HepG2 (cell line): ENCODE measurements at regions not wholly inside any gene's neighbourhood (a gene's known extent, or its start where the extent isn't known, plus 50 kb on each side); places are given as distances from the start of the nearest gene placed in this dataset.

ENCODE experiments used
- ATAC-seq: fragments of 200-7000 bp; cut with Tn5 transposase; 3 replicates; pipeline ENCODE4 v1.9.1; 2020; ENCODE audit warnings: mild to moderate bottlenecking, moderate library complexity
- BruUV-seq: library from RNA; stranded (reverse); fragments of 400-500 nt; replicated peaks from 2 replicates; lab custom pipeline; 2021; lab: Mats Ljungman, UMichigan
- CTCF ChIA-PET: fragments of 300-600 bp; formaldehyde crosslinking; extraction: SDS; loops from one replicate; lab custom pipeline; 2021; ENCODE audit warnings: low total read pairs, inconsistent platforms, low intra/inter-chr PET ratio; lab: Yijun Ruan, JAX
- POLR2A ChIA-PET: fragments of 350-600 bp; sonication (Branson Sonifier 250); formaldehyde crosslinking; loops from one replicate; lab custom pipeline; 2020; ENCODE audit warnings: antibody characterized with exemption, inconsistent platforms; lab: Yijun Ruan, JAX
- DNase-seq: peaks from one replicate; pipeline ENCODE4 v3.0.0-alpha.2; 2015; ENCODE audit warnings: low spot score
- FAIRE-seq: peaks from 3 replicates; lab custom pipeline; 2011; peaks lifted over from hg19 to GRCh38; lab: Jason Lieb, UNC
- H2AFZ ChIP-seq: one replicate; pipeline ENCODE4 v1.6.1; 2011; ENCODE audit warnings: low read length, inconsistent platforms
- H3K27ac ChIP-seq: fragments of 300-600 bp; 3 replicates; pipeline ENCODE4 v1.8.0; 2011; ENCODE audit warnings: mixed run types, mild to moderate bottlenecking, mixed read lengths, low read length, inconsistent platforms; ENCODE audit not compliant: insufficient read depth; ENCODE audit errors: extremely low read length
- H3K27me3 ChIP-seq, 2 experiments: fragments of 200-600 bp in 1 of 2; 2 replicates in 1 of 2; 3 replicates in 1 of 2; pipeline versions ENCODE4 v1.6.0 to v1.8.0; 2011; ENCODE audit warnings: low read length in 2 of 2, mild to moderate bottlenecking in 2 of 2, moderate library complexity in 2 of 2, inconsistent platforms in 1 of 2; ENCODE audit not compliant: insufficient read depth in 2 of 2, control insufficient read depth in 1 of 2
- H3K36me3 ChIP-seq, 2 experiments: fragments of 200-600 bp in 1 of 2; replicated peaks in 1 of 2; 2 replicates in 1 of 2; 3 replicates in 1 of 2; pipeline versions ENCODE4 v1.5.1 to v1.8.0; 2011; ENCODE audit warnings: low read length in 2 of 2, inconsistent platforms in 1 of 2; ENCODE audit not compliant: insufficient read depth in 2 of 2, control insufficient read depth in 1 of 2
- H3K4me1 ChIP-seq: 2 replicates; pipeline ENCODE4 v1.5.1; 2012; ENCODE audit warnings: low read length, inconsistent platforms; ENCODE audit not compliant: insufficient read depth
- H3K4me2 ChIP-seq: 2 replicates; pipeline ENCODE4 v1.6.0; 2011; ENCODE audit warnings: low read depth, low read length, inconsistent platforms
- H3K4me3 ChIP-seq, 3 experiments: fragments of 200-600 bp in 1 of 3; sonication (generic), shearing (Covaris generic) in 1 of 3; replicated peaks in 1 of 3; 2 replicates each; pipeline ENCODE4 v1.5.1; 2011 to 2016; ENCODE audit warnings: low read length in 3 of 3, inconsistent platforms in 2 of 3, low read depth in 2 of 3, mild to moderate bottlenecking in 2 of 3, control low read depth in 1 of 3, mixed read lengths in 1 of 3; ENCODE audit not compliant: insufficient read depth in 1 of 3
- H3K79me2 ChIP-seq: one replicate; pipeline ENCODE4 v1.6.1; 2011; ENCODE audit warnings: low read length, inconsistent platforms; ENCODE audit not compliant: insufficient read depth
- H3K9ac ChIP-seq: 2 replicates; pipeline ENCODE4 v1.6.0; 2011; ENCODE audit warnings: mild to moderate bottlenecking, low read depth, low read length, inconsistent platforms; ENCODE audit not compliant: insufficient read depth
- H3K9me3 ChIP-seq: 2 replicates; pipeline ENCODE4 v1.5.1; 2012; ENCODE audit warnings: mild to moderate bottlenecking, low read length
- H4K20me1 ChIP-seq: 2 replicates; pipeline ENCODE4 v1.6.0; 2011; ENCODE audit warnings: inconsistent platforms, mild to moderate bottlenecking, low read length, moderate library complexity; ENCODE audit not compliant: insufficient read depth
- ZNF160 ChIP-seq: sonication (generic); formaldehyde crosslinking; IDR thresholded peaks from 2 replicates; pipeline ENCODE4 v1.8.0; 2022; ENCODE audit warnings: mild to moderate bottlenecking, inconsistent platforms, missing genetic modification reagents
- ZNF557 ChIP-seq: sonication (generic); formaldehyde crosslinking; IDR thresholded peaks from 2 replicates; pipeline ENCODE4 v1.4.0; 2020; ENCODE audit warnings: missing genetic modification reagents
- ZNF782 ChIP-seq: sonication (generic); formaldehyde crosslinking; IDR thresholded peaks from 2 replicates; pipeline ENCODE4 v1.4.0; 2020; ENCODE audit warnings: missing genetic modification reagents, mild to moderate bottlenecking, borderline replicate concordance
- WGBS: methylation state at CpG from one replicate; pipeline ENCODE4 v1.1.6; 2017; ENCODE audit warnings: low lambda C conversion rate; 5-methylcytosine and 5-hydroxymethylcytosine counted together
- in situ Hi-C: cut with HindIII; loops from 2 replicates; pipeline ENCODE4 v1.10.0; 2017; ENCODE audit warnings: low pct_unique_long_range_greater_than_20kb; ENCODE audit not compliant: extremely low pct_ligation_motif_present
- intact Hi-C: fragments of 100-400 bp; cut with micrococcal nuclease; formaldehyde crosslinking; loops from one replicate; pipeline ENCODE4 v1.10.0; 2022; ENCODE audit not compliant: unreplicated experiment

GRCh38 chr10:23571884-23572283 is 133.0 kb downstream of the OTUD1 start:
- no peak for FAIRE-seq
- POLR2A ChIA-PET, result no interaction called here

DNA sequence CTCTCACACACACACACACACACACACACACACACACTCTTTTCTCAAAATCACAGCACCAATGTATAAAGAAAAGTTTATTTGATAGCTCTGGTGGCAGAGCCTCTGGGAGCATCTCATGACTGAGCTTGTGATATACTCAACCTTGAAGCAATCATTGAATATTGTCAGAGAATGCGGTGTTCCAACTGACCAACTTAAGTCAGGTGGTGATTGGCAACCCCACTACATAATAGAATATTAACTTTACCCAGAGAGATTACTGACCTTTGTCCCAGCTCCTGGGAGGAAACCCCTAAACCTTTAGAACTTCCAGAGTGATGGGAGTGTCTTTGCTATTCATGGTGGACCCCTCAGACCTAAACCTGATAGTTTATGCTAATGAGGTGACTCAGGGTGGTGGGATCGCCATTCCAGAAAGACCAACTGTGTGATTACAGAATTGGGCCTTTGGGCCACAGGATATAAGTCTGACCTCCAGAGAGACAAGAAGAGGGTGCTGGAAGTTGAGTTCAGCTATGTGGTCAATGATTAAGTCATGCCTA is 143.1 kb downstream of the OTUD1 start:
- H3K9ac ChIP-seq, result no peak overlapping the region
- no TSS peak for BruUV-seq
- no peaks in the 10 kb centered on the region for H3K4me1 ChIP-seq
- ATAC-seq (no peak), FAIRE-seq (no peak), DNase-seq (no peak)
- no peak overlapping the region for H3K27ac ChIP-seq
- no peak overlapping the region for H3K4me2 ChIP-seq
- in situ Hi-C loops, result no loop called here
- H4K20me1 ChIP-seq, result no peaks in the 10 kb centered on the region
- intact Hi-C loops, result no loop called here
- no peak overlapping the region for H2AFZ ChIP-seq
- H3K9me3 ChIP-seq, result no peaks in the 10 kb centered on the region
- H3K4me3 ChIP-seq, result no peak overlapping the region
- POLR2A ChIA-PET, result no interaction called here
- no peaks in the 10 kb centered on the region for H3K79me2 ChIP-seq
- WGBS, result 5% methylated on average over 2 of the region's 2 CpGs
- no peaks in the 10 kb centered on the region for H3K36me3 ChIP-seq
- no peaks in the 10 kb centered on the region; a peak in 1 of 5 replicates for H3K27me3 ChIP-seq
- CTCF ChIA-PET, result no interaction called here
- no peak for TF ChIP-seq ZNF782
- TF ChIP-seq, all 625 proteins: peak for 0

More at GRCh38 chr10:23571884-23572283, 133.0 kb downstream of the OTUD1 start:
- Histone ChIP-seq H3K4me2 (no peak overlapping the region), H3K9ac (no peak overlapping the region), H3K27me3 (no peaks in the 10 kb centered on the region; a peak in 1 of 5 replicates), H3K27ac (no peak overlapping the region), H2AFZ (no peak overlapping the region), H3K9me3 (peaks cover 21% of the 10 kb centered on the region), H3K4me3 (no peak overlapping the region), H3K36me3 (no peaks in the 10 kb centered on the region), H3K4me1 (no peaks in the 10 kb centered on the region), H3K79me2 (no peaks in the 10 kb centered on the region), H4K20me1 (no peaks in the 10 kb centered on the region)
- DNase-seq (no peak), ATAC-seq (no peak)
- BruUV-seq, result no TSS peak
- intact Hi-C loops (no loop called here), in situ Hi-C loops (no loop called here)
- CTCF ChIA-PET, result no interaction called here
- TF ChIP-seq ZNF160 (CRISPR knock-in tag) (peak; percentile 98), ZNF557 (CRISPR knock-in tag) (no peak)
